ENCODE measurements at regions not wholly inside any gene's neighbourhood (a gene's known extent, or its start where the extent isn't known, plus 50 kb on each side); places are given as distances from the start of the nearest gene placed in this dataset.

- no peak for TF ChIP-seq CREB1 (CRISPR knock-in tag; IDR thresholded peaks at IDR 0.05; ENCODE audit: low read depth)
- TF ChIP-seq CTCF (conservative IDR thresholded peaks at IDR 0.05; ENCODE audit: low read depth in 2 of 2) = no peak
- TF ChIP-seq JUNB (IDR thresholded peaks at IDR 0.05; ENCODE audit: unreplicated experiment) = no peak
- TF ChIP-seq ZNF331 (CRISPR knock-in tag; IDR thresholded peaks at IDR 0.05; ENCODE audit: low read depth) = no peak
- TF ChIP-seq NANOG (IDR thresholded peaks at IDR 0.05; ENCODE audit: borderline replicate concordance) = no peak
- TF ChIP-seq EZH2phosphoT487 (IDR thresholded peaks at IDR 0.05; ENCODE audit: unreplicated experiment) = no peak
- TF ChIP-seq REST (IDR thresholded peaks at IDR 0.05; ENCODE audit: unreplicated experiment) = no peak
Measured at GRCh38 chr6:169902070-169902469, 150.6 kb downstream of the ERMARD start.

All from GM23338 (cell line).